Prostate gland (tissue), 2 donors: ENCODE measurements at regions not wholly inside any gene's neighbourhood (a gene's known extent, or its start where the extent isn't known, plus 50 kb on each side); places are given as distances from the start of the nearest gene placed in this dataset.

ENCODE experiments used
- DNase-seq: peaks from one replicate; pipeline ENCODE4 v3.0.0-alpha.2; 2019; ENCODE audit warnings: low spot score
- H3K27ac ChIP-seq, 2 donors: fragments of 200-600 bp; sonication (generic); 2 replicates each; pipeline ENCODE4 v1.5.1; 2017 to 2019
- H3K27me3 ChIP-seq: fragments of 200-600 bp; sonication (generic); replicated peaks from 2 replicates; pipeline ENCODE4 v1.5.1; 2019; ENCODE audit not compliant: insufficient read depth
- H3K36me3 ChIP-seq, 2 donors: fragments of 200-600 bp; sonication (generic); 1 replicate in 1 of 2; 2 replicates in 1 of 2; pipeline versions ENCODE4 v1.5.1 to v1.8.1; 2017 to 2019
- H3K4me1 ChIP-seq: fragments of 200-600 bp; sonication (generic); replicated peaks from 2 replicates; pipeline ENCODE4 v1.5.1; 2019
- H3K4me3 ChIP-seq, 2 donors: fragments of 200-600 bp; sonication (generic); 2 replicates each; pipeline ENCODE4 v1.5.1; 2017 to 2019
- H3K9me3 ChIP-seq: fragments of 200-600 bp; sonication (generic); 2 replicates; pipeline ENCODE4 v1.5.1; 2017
- CTCF ChIP-seq, 4 experiments: fragments of 200-600 bp in 2 of 4; fragments of 450-650 bp in 2 of 4; sonication (generic) in 2 of 4; IDR thresholded peaks; 1 replicate in 3 of 4; 2 replicates in 1 of 4; pipeline ENCODE4 v1.5.1; 2016 to 2019; ENCODE audit warnings: antibody characterized with exemption in 4 of 4, mild to moderate bottlenecking in 2 of 4, moderate library complexity in 2 of 4
- POLR2A ChIP-seq: fragments of 450-650 bp; IDR thresholded peaks from one replicate; pipeline ENCODE4 v1.6.1; 2016; ENCODE audit warnings: antibody characterized with exemption, mild to moderate bottlenecking
- POLR2AphosphoS5 ChIP-seq: sonication (generic); formaldehyde crosslinking; IDR thresholded peaks from one replicate; pipeline ENCODE4 v1.6.1; 2017; ENCODE audit warnings: antibody characterized with exemption
- WGBS: methylation state at CpG from one replicate; pipeline ENCODE4 v1.1.5; 2018; 5-methylcytosine and 5-hydroxymethylcytosine counted together
- intact Hi-C: fragments of 100-400 bp; cut with DNase I; formaldehyde crosslinking; loops from one replicate; pipeline ENCODE4 v1.14.2; 2022

- Histone ChIP-seq H3K4me3 (no peak overlapping the region), H3K4me1 (no peaks in the 10 kb centered on the region), H3K9me3 (no peaks in the 10 kb centered on the region), H3K36me3 (no peaks in the 10 kb centered on the region), H3K27me3 (no peaks in the 10 kb centered on the region), H3K27ac (no peak overlapping the region)
- TF ChIP-seq POLR2A (no peak), CTCF (IDR thresholded peaks at IDR 0.05) (no peak), POLR2AphosphoS5 (no peak)
- no peak for DNase-seq
- 85% methylated on average over 5 of the region's 5 CpGs for WGBS
- intact Hi-C loops = no loop called here
Observed at GRCh38 chr3:124396339-124396950, 333.8 kb upstream of the UMPS start.

- no peak for TF ChIP-seq CTCF (IDR thresholded peaks at IDR 0.05)
- Histone ChIP-seq H3K36me3 (no peaks in the 10 kb centered on the region), H3K27ac (no peak overlapping the region), H3K4me3 (no peak overlapping the region), H3K4me1 (no peaks in the 10 kb centered on the region), H3K27me3 (no peaks in the 10 kb centered on the region), H3K9me3 (no peaks in the 10 kb centered on the region)
- WGBS = 95% methylated on average over 4 of the region's 4 CpGs
- DNase-seq = no peak
- intact Hi-C loops = no loop called here
Observed at GRCh38 chr3:124397088-124397487, 333.2 kb upstream of the UMPS start.

GRCh38 chr3:124398594-124398993, 331.7 kb upstream of the UMPS start:
- DNase-seq = no peak
- no peak for TF ChIP-seq CTCF (IDR thresholded peaks at IDR 0.05)
- no peak for TF ChIP-seq POLR2A
- no peak for TF ChIP-seq POLR2AphosphoS5
- Histone ChIP-seq H3K9me3 (no peaks in the 10 kb centered on the region), H3K4me3 (no peak overlapping the region), H3K4me1 (no peaks in the 10 kb centered on the region), H3K36me3 (no peaks in the 10 kb centered on the region), H3K27me3 (no peaks in the 10 kb centered on the region), H3K27ac (no peak overlapping the region)
- 94% methylated on average over 7 of the region's 7 CpGs for WGBS
- intact Hi-C loops = no loop called here

GRCh38 chr3:124401843-124402242, 328.4 kb upstream of the UMPS start:
- Histone ChIP-seq H3K36me3 (no peaks in the 10 kb centered on the region), H3K4me1 (no peaks in the 10 kb centered on the region), H3K9me3 (no peaks in the 10 kb centered on the region), H3K27ac (no peak overlapping the region), H3K4me3 (no peak overlapping the region), H3K27me3 (no peaks in the 10 kb centered on the region)
- intact Hi-C loops = no loop called here
- WGBS = 94% methylated on average over 2 of the region's 2 CpGs
- DNase-seq = no peak
- TF ChIP-seq POLR2AphosphoS5 = no peak
- no peak for TF ChIP-seq POLR2A
- no peak for TF ChIP-seq CTCF (IDR thresholded peaks at IDR 0.05)

- WGBS = 55% methylated on average over 4 of the region's 4 CpGs
- no peak for DNase-seq
- intact Hi-C loops = no loop called here
- TF ChIP-seq CTCF (IDR thresholded peaks at IDR 0.05) = no peak
- TF ChIP-seq POLR2AphosphoS5 = no peak
- TF ChIP-seq POLR2A = no peak
- no peaks in the 10 kb centered on the region for H3K27me3 ChIP-seq
- H3K4me1 ChIP-seq = no peaks in the 10 kb centered on the region
- H3K36me3 ChIP-seq = no peaks in the 10 kb centered on the region
- no peaks in the 10 kb centered on the region for H3K9me3 ChIP-seq
- H3K4me3 ChIP-seq = no peak overlapping the region
- H3K27ac ChIP-seq = no peak overlapping the region
Observed at GRCh38 chr3:124402791-124403190, 327.5 kb upstream of the UMPS start.
